ENCODE measurements at regions not wholly inside any gene's neighbourhood (a gene's known extent, or its start where the extent isn't known, plus 50 kb on each side); places are given as distances from the start of the nearest gene placed in this dataset.

- DNase-seq (ENCODE audit: low spot score) = no peak
Measured at GRCh38 chrX:131703646-131704045, 159.8 kb downstream of the OR13H1 start.

GRCh38 chrX:131704136-131704695 lies 160.3 kb downstream of the OR13H1 start:
- DNase-seq (ENCODE audit: low spot score) = no peak

- DNase-seq (ENCODE audit: low spot score) = no peak
Measured at GRCh38 chrX:131709553-131709952, 165.7 kb downstream of the OR13H1 start.

- no peak for DNase-seq (ENCODE audit: low spot score)
Measured at GRCh38 chrX:131711478-131711867, 167.6 kb downstream of the OR13H1 start.

GRCh38 chrX:131723646-131724045 lies 179.8 kb downstream of the OR13H1 start:
- no peak for DNase-seq (ENCODE audit: low spot score)

- DNase-seq (ENCODE audit: low spot score) = no peak
Measured at GRCh38 chrX:131724292-131724691, 180.4 kb downstream of the OR13H1 start.

- DNase-seq (ENCODE audit: low spot score) = no peak
Measured at GRCh38 chrX:131725001-131725654, 181.3 kb downstream of the OR13H1 start.

- DNase-seq (ENCODE audit: low spot score) = no peak
Measured at GRCh38 chrX:131727778-131728177, 183.9 kb downstream of the OR13H1 start.

- no peak for DNase-seq (ENCODE audit: low spot score)
Measured at GRCh38 chrX:131728295-131729145, 184.6 kb downstream of the OR13H1 start.

- no peak for DNase-seq (ENCODE audit: low spot score)
Measured at GRCh38 chrX:131729295-131729694, 185.4 kb downstream of the OR13H1 start.

- no peak for DNase-seq (ENCODE audit: low spot score)
Measured at GRCh38 chrX:131734621-131735020, 190.7 kb downstream of the OR13H1 start.

- DNase-seq (ENCODE audit: low spot score) = no peak
Measured at GRCh38 chrX:131735127-131735526, 191.3 kb downstream of the OR13H1 start.

- no peak for DNase-seq (ENCODE audit: low spot score)
Measured at GRCh38 chrX:131739823-131740222, 195.9 kb downstream of the OR13H1 start.

- no peak for DNase-seq (ENCODE audit: low spot score)
Measured at GRCh38 chrX:131741103-131741581, 197.3 kb downstream of the OR13H1 start.

- DNase-seq (ENCODE audit: low spot score) = no peak
Measured at GRCh38 chrX:131745942-131746489, 202.1 kb downstream of the OR13H1 start.

GRCh38 chrX:131746491-131746968 lies 202.7 kb downstream of the OR13H1 start:
- DNase-seq (ENCODE audit: low spot score) = peak; percentile 88

GRCh38 chrX:131747173-131747572 lies 203.3 kb downstream of the OR13H1 start:
- DNase-seq (ENCODE audit: low spot score) = no peak

- DNase-seq (ENCODE audit: low spot score) = no peak
Measured at GRCh38 chrX:131752493-131753198, 208.8 kb downstream of the OR13H1 start.

- no peak for DNase-seq (ENCODE audit: low spot score)
Measured at GRCh38 chrX:131762802-131763234, 218.9 kb downstream of the OR13H1 start.

GRCh38 chrX:131763674-131764073 lies 219.8 kb downstream of the OR13H1 start:
- DNase-seq (ENCODE audit: low spot score) = peak; percentile 54

GRCh38 chrX:131764216-131764615 lies 220.3 kb downstream of the OR13H1 start:
- DNase-seq (ENCODE audit: low spot score) = no peak

Data from NAMALWA (cell line).